ENCODE measurements at regions not wholly inside any gene's neighbourhood (a gene's known extent, or its start where the extent isn't known, plus 50 kb on each side); places are given as distances from the start of the nearest gene placed in this dataset.

DNA sequence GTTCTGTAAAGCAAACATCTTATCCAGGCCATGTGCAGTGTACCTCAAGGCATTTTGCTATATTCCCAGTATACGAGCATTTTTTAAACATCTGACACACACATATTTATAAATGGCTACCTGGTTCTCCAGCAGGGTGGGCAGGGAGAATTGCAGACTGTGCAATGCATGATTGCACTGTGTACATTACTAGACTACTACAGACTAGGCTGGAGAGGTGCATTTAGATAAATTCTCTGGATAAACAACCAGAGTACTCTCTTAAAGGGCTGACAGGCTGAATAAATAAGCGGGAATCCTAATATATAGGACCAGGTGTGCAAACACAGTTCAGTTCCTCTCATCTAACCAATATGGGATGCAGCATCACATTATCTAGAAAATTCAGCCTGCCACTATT, 428.3 kb upstream of the ARID1B start:
- intact Hi-C loops (cut with DNase I) = no loop called here
- H3K27me3 ChIP-seq = no peaks in the 10 kb centered on the region
- no peak for TF ChIP-seq EP300 (IDR thresholded peaks at IDR 0.05)
- TF ChIP-seq POLR2A (IDR thresholded peaks at IDR 0.05) = no peak
- H3K9me3 ChIP-seq = no peaks in the 10 kb centered on the region
- DNase-seq = no peak
- no peak overlapping the region for H3K4me3 ChIP-seq
- no peaks in the 10 kb centered on the region for H3K36me3 ChIP-seq
- H3K27ac ChIP-seq = no peak overlapping the region
- 80 to 84% (median 81%) methylated on average over 2 of the region's 2 CpGs for WGBS, 3 donors
- H3K4me1 ChIP-seq (ENCODE audit: insufficient read depth) = no peaks in the 10 kb centered on the region

DNA sequence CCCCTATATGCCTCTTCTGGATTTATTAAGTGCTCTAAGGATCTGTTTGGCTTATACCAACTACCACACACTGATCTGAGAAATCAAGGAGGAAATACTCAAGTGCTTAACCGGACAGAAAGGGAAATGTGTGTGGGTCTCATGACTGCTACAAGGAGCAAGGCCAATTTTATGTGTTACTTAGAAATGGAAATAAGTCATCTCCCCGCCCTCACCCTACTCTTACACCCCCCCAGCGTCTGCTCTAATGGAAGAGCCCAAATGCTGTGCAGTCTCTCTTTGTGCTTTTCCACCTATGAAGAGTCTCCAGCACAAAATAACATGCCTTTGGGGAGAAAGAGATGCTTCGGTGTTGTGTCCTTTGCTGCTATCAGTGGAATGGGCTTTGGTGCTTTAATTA, 428.8 kb upstream of the ARID1B start:
- Histone ChIP-seq H3K9me3 (no peaks in the 10 kb centered on the region), H3K36me3 (no peaks in the 10 kb centered on the region), H3K27ac (no peak overlapping the region), H3K4me3 (no peak overlapping the region), H3K4me1 (ENCODE audit: insufficient read depth) (no peaks in the 10 kb centered on the region), H3K27me3 (no peaks in the 10 kb centered on the region)
- intact Hi-C loops (cut with DNase I) = no loop called here
- TF ChIP-seq, protein P1, sequence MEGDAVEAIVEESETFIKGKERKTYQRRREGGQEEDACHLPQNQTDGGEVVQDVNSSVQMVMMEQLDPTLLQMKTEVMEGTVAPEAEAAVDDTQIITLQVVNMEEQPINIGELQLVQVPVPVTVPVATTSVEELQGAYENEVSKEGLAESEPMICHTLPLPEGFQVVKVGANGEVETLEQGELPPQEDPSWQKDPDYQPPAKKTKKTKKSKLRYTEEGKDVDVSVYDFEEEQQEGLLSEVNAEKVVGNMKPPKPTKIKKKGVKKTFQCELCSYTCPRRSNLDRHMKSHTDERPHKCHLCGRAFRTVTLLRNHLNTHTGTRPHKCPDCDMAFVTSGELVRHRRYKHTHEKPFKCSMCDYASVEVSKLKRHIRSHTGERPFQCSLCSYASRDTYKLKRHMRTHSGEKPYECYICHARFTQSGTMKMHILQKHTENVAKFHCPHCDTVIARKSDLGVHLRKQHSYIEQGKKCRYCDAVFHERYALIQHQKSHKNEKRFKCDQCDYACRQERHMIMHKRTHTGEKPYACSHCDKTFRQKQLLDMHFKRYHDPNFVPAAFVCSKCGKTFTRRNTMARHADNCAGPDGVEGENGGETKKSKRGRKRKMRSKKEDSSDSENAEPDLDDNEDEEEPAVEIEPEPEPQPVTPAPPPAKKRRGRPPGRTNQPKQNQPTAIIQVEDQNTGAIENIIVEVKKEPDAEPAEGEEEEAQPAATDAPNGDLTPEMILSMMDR (IDR thresholded peaks at IDR 0.05) = no peak
- TF ChIP-seq POLR2A (IDR thresholded peaks at IDR 0.05) (no peak), EP300 (IDR thresholded peaks at IDR 0.05) (no peak)
- 76 to 80% (median 77%) methylated on average over 4 of the region's 4 CpGs for WGBS, 3 donors
- no peak for DNase-seq

DNA sequence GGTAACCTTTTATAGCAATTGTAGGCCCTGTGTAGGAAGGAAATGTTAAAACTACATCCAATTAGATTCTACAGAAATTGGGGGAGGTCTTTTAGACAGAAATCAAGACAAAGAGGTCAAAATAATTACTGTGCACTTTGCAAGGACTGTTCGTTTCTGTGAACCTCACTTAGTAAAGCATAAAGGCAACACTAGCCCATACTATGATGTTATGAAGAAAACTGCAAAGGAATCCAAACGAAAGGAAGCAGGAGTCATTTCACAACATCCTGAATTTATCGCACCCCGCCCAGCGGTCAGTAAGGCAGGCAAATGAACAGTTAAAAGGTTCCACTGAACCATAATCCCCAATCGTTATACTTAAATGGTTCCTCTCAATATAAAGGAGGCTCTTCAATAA, 429.5 kb upstream of the ARID1B start:
- 73 to 77% (median 75%) methylated on average over 6 of the region's 6 CpGs for WGBS, 3 donors
- TF ChIP-seq POLR2A (IDR thresholded peaks at IDR 0.05) = no peak
- no peak for TF ChIP-seq EP300 (IDR thresholded peaks at IDR 0.05)
- TF ChIP-seq, protein P1 (IDR thresholded peaks at IDR 0.05) = no peak
- H3K36me3 ChIP-seq = no peaks in the 10 kb centered on the region
- no peak overlapping the region for H3K4me3 ChIP-seq
- no peak for DNase-seq
- intact Hi-C loops (cut with DNase I) = no loop called here
- H3K9me3 ChIP-seq = no peaks in the 10 kb centered on the region
- H3K4me1 ChIP-seq (ENCODE audit: insufficient read depth) = no peaks in the 10 kb centered on the region
- H3K27ac ChIP-seq = no peak overlapping the region
- H3K27me3 ChIP-seq = no peaks in the 10 kb centered on the region

DNA sequence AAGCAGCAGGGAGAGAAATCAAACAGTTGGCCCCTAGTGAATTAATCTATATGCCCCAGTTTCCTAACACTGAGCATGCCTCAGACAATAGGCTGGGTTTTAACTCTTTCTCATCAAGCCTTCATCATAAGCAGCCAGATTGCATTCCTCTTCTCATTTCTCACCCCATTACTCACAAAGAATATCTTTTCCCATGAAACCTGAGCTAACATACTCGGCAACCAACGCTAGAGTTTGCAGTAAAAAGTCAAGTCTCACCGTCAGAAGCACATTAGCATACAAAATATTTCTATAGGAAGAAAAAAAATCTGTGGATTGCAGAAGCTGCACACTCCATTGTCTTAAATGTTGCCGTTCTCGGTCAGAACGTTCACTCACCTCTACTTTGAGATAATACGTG, 429.9 kb upstream of the ARID1B start:
- intact Hi-C loops (cut with DNase I) = no loop called here
- no peak for TF ChIP-seq EP300 (IDR thresholded peaks at IDR 0.05)
- TF ChIP-seq POLR2A (IDR thresholded peaks at IDR 0.05) = no peak
- TF ChIP-seq, protein P1 (IDR thresholded peaks at IDR 0.05) = no peak
- no peaks in the 10 kb centered on the region for H3K4me1 ChIP-seq (ENCODE audit: insufficient read depth)
- no peak for DNase-seq
- no peak overlapping the region for H3K4me3 ChIP-seq
- no peak overlapping the region for H3K27ac ChIP-seq
- H3K9me3 ChIP-seq = no peaks in the 10 kb centered on the region
- H3K36me3 ChIP-seq = no peaks in the 10 kb centered on the region
- 77 to 81% (median 81%) methylated on average over 7 of the region's 7 CpGs for WGBS, 3 donors
- H3K27me3 ChIP-seq = no peaks in the 10 kb centered on the region

DNA sequence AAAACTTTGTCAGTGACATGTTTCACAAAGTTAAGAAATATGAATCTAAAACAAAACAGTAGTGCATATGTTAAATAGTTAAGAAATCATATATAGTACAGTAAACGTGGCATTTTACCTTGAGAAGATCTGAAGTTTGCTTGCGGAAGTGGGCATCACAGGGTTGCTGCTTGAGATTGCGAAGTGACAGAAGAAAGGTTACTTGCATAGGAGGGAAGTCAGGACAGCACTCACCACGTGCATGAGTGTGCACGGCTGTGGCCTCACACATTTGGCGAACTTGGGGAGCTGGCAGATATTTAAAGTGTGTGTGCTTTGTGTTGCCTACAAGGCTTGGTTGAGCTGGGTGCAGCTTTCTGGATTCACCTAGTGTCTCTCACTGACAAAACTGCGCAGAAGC, 431.5 kb upstream of the ARID1B start:
- Histone ChIP-seq H3K27ac (no peak overlapping the region), H3K36me3 (no peaks in the 10 kb centered on the region), H3K4me1 (ENCODE audit: insufficient read depth) (no peaks in the 10 kb centered on the region), H3K27me3 (no peaks in the 10 kb centered on the region), H3K4me3 (no peak overlapping the region), H3K9me3 (no peaks in the 10 kb centered on the region)
- WGBS, 3 donors = 74 to 86% (median 83%) methylated on average over 7 of the region's 7 CpGs
- TF ChIP-seq EP300 (IDR thresholded peaks at IDR 0.05) (no peak), POLR2A (IDR thresholded peaks at IDR 0.05) (no peak)
- TF ChIP-seq, protein P1 (IDR thresholded peaks at IDR 0.05) = no peak
- DNase-seq = no peak
- intact Hi-C loops (cut with DNase I) = no loop called here
